Neural progenitor cell (in vitro differentiated cells): ENCODE measurements at regions not wholly inside any gene's neighbourhood (a gene's known extent, or its start where the extent isn't known, plus 50 kb on each side); places are given as distances from the start of the nearest gene placed in this dataset.
A peak's percentile ranks its signal among the peaks of the same experiment; 100 is the strongest.

ENCODE experiments used
- DNase-seq: peaks from one replicate; pipeline ENCODE4 v3.0.0-alpha.2; 2016; ENCODE audit warnings: low spot score
- H2AFZ ChIP-seq: fragments of 200-600 bp; sonication (generic); replicated peaks from 2 replicates; pipeline ENCODE4 v1.6.1; 2016; ENCODE audit warnings: antibody characterized with exemption
- H3F3A ChIP-seq: fragments of 200-600 bp; sonication (generic); 2 replicates; pipeline ENCODE4 v1.6.1; 2016; ENCODE audit warnings: antibody characterized with exemption, low read depth
- H3K27ac ChIP-seq: fragments of 200-600 bp; sonication (generic); 2 replicates; pipeline ENCODE4 v1.5.1; 2016; ENCODE audit warnings: mild to moderate bottlenecking
- H3K27me3 ChIP-seq: fragments of 200-600 bp; sonication (generic); 2 replicates; pipeline ENCODE4 v1.6.1; 2016; ENCODE audit warnings: mild to moderate bottlenecking, moderate library complexity
- H3K36me3 ChIP-seq: fragments of 200-600 bp; sonication (generic); 2 replicates; pipeline ENCODE4 v1.5.1; 2016
- H3K4me1 ChIP-seq: fragments of 200-600 bp; sonication (generic); 2 replicates; pipeline ENCODE4 v1.6.1; 2016; ENCODE audit warnings: mixed run types
- H3K4me2 ChIP-seq: fragments of 200-600 bp; sonication (generic); 2 replicates; pipeline ENCODE4 v1.6.1; 2016
- H3K4me3 ChIP-seq: fragments of 200-600 bp; sonication (generic); 2 replicates; pipeline ENCODE4 v1.5.1; 2016
- H3K79me2 ChIP-seq: fragments of 200-600 bp; sonication (generic); 2 replicates; pipeline ENCODE4 v1.6.1; 2016; ENCODE audit warnings: low read depth
- H3K9ac ChIP-seq: fragments of 200-600 bp; sonication (generic); 2 replicates; pipeline ENCODE4 v1.6.1; 2016
- H3K9me3 ChIP-seq: fragments of 200-600 bp; sonication (generic); 2 replicates; pipeline ENCODE4 v1.5.1; 2016; ENCODE audit warnings: low read depth
- H4K20me1 ChIP-seq: fragments of 200-600 bp; sonication (generic); 2 replicates; pipeline ENCODE4 v1.6.1; 2016; ENCODE audit warnings: low read depth
- H3K27ac Mint-ChIP-seq: 3 replicates; pipeline ENCODE4 v1.8.0; 2021; ENCODE audit warnings: mixed read lengths
- H3K27me3 Mint-ChIP-seq: 2 replicates; pipeline ENCODE4 v1.8.0; 2022; ENCODE audit warnings: low read depth, mild to moderate bottlenecking, inconsistent platforms, moderate library complexity, mixed read lengths; ENCODE audit not compliant: insufficient read depth
- H3K36me3 Mint-ChIP-seq: 3 replicates; pipeline ENCODE4 v1.8.0; 2021; ENCODE audit warnings: mixed read lengths
- H3K4me1 Mint-ChIP-seq: 3 replicates; pipeline ENCODE4 v1.8.0; 2021; ENCODE audit warnings: mixed read lengths
- H3K4me3 Mint-ChIP-seq: 3 replicates; pipeline ENCODE4 v1.8.0; 2021; ENCODE audit warnings: mild to moderate bottlenecking, moderate library complexity, mixed read lengths
- H3K9me3 Mint-ChIP-seq: 3 replicates; pipeline ENCODE4 v1.8.0; 2020; ENCODE audit warnings: mixed read lengths
- EZH2 ChIP-seq: fragments of 200-600 bp; sonication (generic); IDR thresholded peaks from 2 replicates; pipeline ENCODE4 v1.6.1; 2017; ENCODE audit warnings: antibody characterized with exemption, mild to moderate bottlenecking, moderate library complexity
- EZH2phosphoT487 ChIP-seq: fragments of 200-600 bp; sonication (generic); IDR thresholded peaks from 2 replicates; pipeline ENCODE4 v1.6.1; 2017; ENCODE audit warnings: antibody characterized with exemption
- TF ChIP-seq, protein P1 (sequence below): fragments of 200-600 bp; sonication (generic); IDR thresholded peaks from 2 replicates; pipeline ENCODE4 v1.5.1; 2017; ENCODE audit warnings: antibody characterized with exemption, mild to moderate bottlenecking

DNA sequence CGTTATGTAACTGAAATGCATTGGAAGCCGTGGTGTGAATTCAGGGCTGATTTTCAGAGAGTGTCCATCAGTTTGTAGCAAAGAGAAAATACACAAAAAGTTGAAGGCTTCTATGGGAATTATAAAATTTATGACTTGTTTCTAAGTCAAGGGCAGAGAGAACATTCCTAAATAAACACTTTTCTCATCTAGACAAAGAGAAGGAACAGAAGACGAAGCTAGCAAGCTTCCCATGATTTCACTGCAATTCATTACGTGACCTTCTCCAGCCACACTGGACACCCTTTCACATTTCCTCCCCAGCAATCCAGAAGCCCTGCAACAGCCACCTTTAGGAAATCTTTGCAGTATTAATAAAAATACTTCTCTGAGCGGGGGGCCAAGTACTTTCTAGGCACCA is 67.8 kb downstream of the TMEM100 start:
- no peak overlapping the region for H3K9ac ChIP-seq
- no peaks in the 10 kb centered on the region for H3K27me3 ChIP-seq
- H3K9me3 ChIP-seq: no peaks in the 10 kb centered on the region
- no peak for DNase-seq
- H3K4me3 ChIP-seq: no peak overlapping the region
- no peak overlapping the region for H3K4me2 ChIP-seq
- no peak overlapping the region for H3K27ac ChIP-seq
- no peaks in the 10 kb centered on the region for H3K79me2 ChIP-seq
- no peaks in the 10 kb centered on the region for H3K36me3 Mint-ChIP-seq
- peaks cover 1% of the 10 kb centered on the region for H3K4me1 Mint-ChIP-seq
- no peaks in the 10 kb centered on the region for H4K20me1 ChIP-seq
- TF ChIP-seq, protein P1, sequence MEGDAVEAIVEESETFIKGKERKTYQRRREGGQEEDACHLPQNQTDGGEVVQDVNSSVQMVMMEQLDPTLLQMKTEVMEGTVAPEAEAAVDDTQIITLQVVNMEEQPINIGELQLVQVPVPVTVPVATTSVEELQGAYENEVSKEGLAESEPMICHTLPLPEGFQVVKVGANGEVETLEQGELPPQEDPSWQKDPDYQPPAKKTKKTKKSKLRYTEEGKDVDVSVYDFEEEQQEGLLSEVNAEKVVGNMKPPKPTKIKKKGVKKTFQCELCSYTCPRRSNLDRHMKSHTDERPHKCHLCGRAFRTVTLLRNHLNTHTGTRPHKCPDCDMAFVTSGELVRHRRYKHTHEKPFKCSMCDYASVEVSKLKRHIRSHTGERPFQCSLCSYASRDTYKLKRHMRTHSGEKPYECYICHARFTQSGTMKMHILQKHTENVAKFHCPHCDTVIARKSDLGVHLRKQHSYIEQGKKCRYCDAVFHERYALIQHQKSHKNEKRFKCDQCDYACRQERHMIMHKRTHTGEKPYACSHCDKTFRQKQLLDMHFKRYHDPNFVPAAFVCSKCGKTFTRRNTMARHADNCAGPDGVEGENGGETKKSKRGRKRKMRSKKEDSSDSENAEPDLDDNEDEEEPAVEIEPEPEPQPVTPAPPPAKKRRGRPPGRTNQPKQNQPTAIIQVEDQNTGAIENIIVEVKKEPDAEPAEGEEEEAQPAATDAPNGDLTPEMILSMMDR: no peak
- TF ChIP-seq EZH2: no peak
- H3K4me3 Mint-ChIP-seq: no peak overlapping the region
- no peaks in the 10 kb centered on the region for H3K9me3 Mint-ChIP-seq
- H3K27ac Mint-ChIP-seq: no peak overlapping the region
- no peak overlapping the region for H2AFZ ChIP-seq
- H3K4me1 ChIP-seq: peaks cover 2% of the 10 kb centered on the region
- H3K36me3 ChIP-seq: no peaks in the 10 kb centered on the region
- H3F3A ChIP-seq: no peaks in the 10 kb centered on the region
- H3K27me3 Mint-ChIP-seq: peaks cover 7% of the 10 kb centered on the region

DNA sequence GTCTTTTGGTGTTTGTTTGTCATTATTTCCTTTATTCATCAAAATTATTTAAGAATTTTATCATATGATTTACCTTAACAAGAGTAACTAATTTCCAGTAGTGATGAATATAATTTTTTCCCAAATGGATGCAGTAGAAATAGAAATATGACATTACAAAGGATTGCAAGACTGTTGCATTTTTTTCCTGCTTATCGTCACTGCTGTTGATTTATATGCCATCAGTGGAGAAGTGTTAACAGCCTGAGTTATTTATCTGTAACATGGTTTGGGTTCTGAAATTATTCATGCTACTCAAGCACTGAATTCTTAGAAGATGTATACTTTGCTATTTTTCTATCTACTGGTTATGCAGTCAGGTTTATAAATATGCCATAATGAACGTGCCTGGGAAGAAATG is 68.6 kb downstream of the TMEM100 start:
- H3K4me1 Mint-ChIP-seq: no peaks in the 10 kb centered on the region
- H3K4me1 ChIP-seq: no peaks in the 10 kb centered on the region
- no peaks in the 10 kb centered on the region for H3K79me2 ChIP-seq
- no peak overlapping the region for H3K27ac ChIP-seq
- no peaks in the 10 kb centered on the region for H3K36me3 Mint-ChIP-seq
- H4K20me1 ChIP-seq: no peaks in the 10 kb centered on the region
- H3F3A ChIP-seq: no peaks in the 10 kb centered on the region
- no peak for TF ChIP-seq EZH2phosphoT487
- no peak for TF ChIP-seq EZH2
- TF ChIP-seq, protein P1: no peak
- no peak overlapping the region for H3K4me3 Mint-ChIP-seq
- H3K36me3 ChIP-seq: no peaks in the 10 kb centered on the region
- no peak overlapping the region for H2AFZ ChIP-seq
- H3K27me3 Mint-ChIP-seq: peaks cover 7% of the 10 kb centered on the region
- no peaks in the 10 kb centered on the region for H3K9me3 Mint-ChIP-seq
- H3K27me3 ChIP-seq: no peaks in the 10 kb centered on the region
- H3K9ac ChIP-seq: no peak overlapping the region
- H3K4me3 ChIP-seq: no peak overlapping the region
- no peak overlapping the region for H3K27ac Mint-ChIP-seq
- H3K9me3 ChIP-seq: no peaks in the 10 kb centered on the region
- no peak for DNase-seq
- no peak overlapping the region for H3K4me2 ChIP-seq

DNA sequence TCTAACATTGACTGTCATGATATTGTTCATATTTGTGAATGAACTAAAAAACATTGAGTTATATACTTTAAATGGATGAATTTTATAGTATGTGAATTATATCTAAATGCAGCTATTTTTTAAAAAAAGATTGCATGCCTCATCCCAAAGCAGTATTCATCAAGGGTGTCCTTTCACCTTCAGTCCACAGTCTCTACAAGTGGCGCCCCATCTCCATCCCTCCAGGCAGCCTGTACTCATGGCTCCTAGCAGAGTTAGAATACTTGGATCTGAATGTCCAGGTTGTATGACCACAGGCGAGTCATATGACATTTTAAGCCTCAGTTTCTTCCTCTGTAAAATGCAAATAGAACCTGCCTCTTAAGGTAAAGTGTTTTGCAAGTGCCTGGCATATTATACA is 69.8 kb downstream of the TMEM100 start:
- no peaks in the 10 kb centered on the region for H3F3A ChIP-seq
- H3K4me3 ChIP-seq: no peak overlapping the region
- no peaks in the 10 kb centered on the region for H3K27me3 ChIP-seq
- no peak for DNase-seq
- peaks cover 5% of the 10 kb centered on the region for H3K27me3 Mint-ChIP-seq
- no peak overlapping the region for H3K9ac ChIP-seq
- no peak overlapping the region for H3K4me2 ChIP-seq
- no peaks in the 10 kb centered on the region for H4K20me1 ChIP-seq
- H3K79me2 ChIP-seq: no peaks in the 10 kb centered on the region
- peak overlapping the region; percentile 4 for H2AFZ ChIP-seq
- no peak overlapping the region for H3K27ac ChIP-seq
- no peak for TF ChIP-seq EZH2
- TF ChIP-seq, protein P1: no peak
- TF ChIP-seq EZH2phosphoT487: no peak
- H3K9me3 ChIP-seq: no peaks in the 10 kb centered on the region
- H3K4me1 Mint-ChIP-seq: peaks cover 3% of the 10 kb centered on the region
- no peak overlapping the region for H3K27ac Mint-ChIP-seq
- H3K9me3 Mint-ChIP-seq: no peaks in the 10 kb centered on the region
- H3K4me3 Mint-ChIP-seq: no peak overlapping the region
- H3K36me3 Mint-ChIP-seq: no peaks in the 10 kb centered on the region
- peaks cover 3% of the 10 kb centered on the region for H3K4me1 ChIP-seq
- no peaks in the 10 kb centered on the region for H3K36me3 ChIP-seq
